HG02623 (cell line): ENCODE measurements at regions not wholly inside any gene's neighbourhood (a gene's known extent, or its start where the extent isn't known, plus 50 kb on each side); places are given as distances from the start of the nearest gene placed in this dataset.
"Not testable (repeated sequence)": the region's sequence is repeated elsewhere in the genome, so short reads cannot be mapped to it uniquely, and the experiment has no call there.

Experiments used
- ATAC-seq: cut with Tn5 transposase; IDR thresholded peaks from one replicate; pipeline ENCODE4 v1.9.1; 2021; ENCODE audit warnings: moderate library complexity; ENCODE audit not compliant: unreplicated experiment

- ATAC-seq = no peak
These were observed 448.7 kb upstream of the OR4E1 start for GRCh38 chr14:22122227-22122818.

- ATAC-seq = no peak
These were observed 445.4 kb upstream of the OR4E1 start for GRCh38 chr14:22118899-22119477.

- ATAC-seq = no peak
These were observed 439.8 kb upstream of the OR4E1 start for GRCh38 chr14:22113401-22113800.

GRCh38 chr14:22112004-22112403, 438.4 kb upstream of the OR4E1 start:
- ATAC-seq = no peak

GRCh38 chr14:22107753-22108152, 434.1 kb upstream of the OR4E1 start:
- ATAC-seq = no peak

GRCh38 chr14:22106700-22107697, 433.4 kb upstream of the OR4E1 start:
- no peak for ATAC-seq

- ATAC-seq = no peak
These were observed 432.0 kb upstream of the OR4E1 start for GRCh38 chr14:22105624-22106006.

- ATAC-seq = no peak
These were observed 431.5 kb upstream of the OR4E1 start for GRCh38 chr14:22105006-22105623.

- not testable (repeated sequence) for ATAC-seq
These were observed 427.1 kb upstream of the OR4E1 start for GRCh38 chr14:22100764-22101120.

GRCh38 chr14:22099942-22100763, 426.5 kb upstream of the OR4E1 start:
- ATAC-seq = no peak

GRCh38 chr14:22098435-22098834, 424.8 kb upstream of the OR4E1 start:
- no peak for ATAC-seq

- no peak for ATAC-seq
These were observed 424.1 kb upstream of the OR4E1 start for GRCh38 chr14:22097586-22098292.

- no peak for ATAC-seq
These were observed 423.5 kb upstream of the OR4E1 start for GRCh38 chr14:22097072-22097471.

GRCh38 chr14:22096514-22096895, 422.9 kb upstream of the OR4E1 start:
- ATAC-seq = peak; percentile 44

GRCh38 chr14:22095860-22096513, 422.4 kb upstream of the OR4E1 start:
- ATAC-seq = peak; percentile 12

GRCh38 chr14:22089940-22090339, 416.3 kb upstream of the OR4E1 start:
- ATAC-seq = no peak

GRCh38 chr14:22088614-22089342, 415.2 kb upstream of the OR4E1 start:
- ATAC-seq = no peak

GRCh38 chr14:22086131-22086530, 412.5 kb upstream of the OR4E1 start:
- no peak for ATAC-seq
